Endothelial cell of umbilical vein (primary cell): ENCODE measurements at regions not wholly inside any gene's neighbourhood (a gene's known extent, or its start where the extent isn't known, plus 50 kb on each side); places are given as distances from the start of the nearest gene placed in this dataset.

Experiments
- JUN ChIP-seq: IDR thresholded peaks from 2 replicates; pipeline ENCODE4 v1.6.1; 2011; ENCODE audit warnings: borderline replicate concordance, low read depth; ENCODE audit not compliant: insufficient read length, insufficient read depth
- POLR2A ChIP-seq: IDR thresholded peaks from 2 replicates; pipeline ENCODE4 v1.6.1; 2012; ENCODE audit warnings: low read depth, mild to moderate bottlenecking, control low read depth, low read length
- POLR2AphosphoS5 ChIP-seq: IDR thresholded peaks from 2 replicates; pipeline ENCODE4 v1.6.1; 2012; ENCODE audit warnings: low read depth, mild to moderate bottlenecking, control low read depth, low read length, moderate library complexity; ENCODE audit not compliant: insufficient read depth
- TF ChIP-seq, protein P1 (sequence below): IDR thresholded peaks from 2 replicates; pipeline ENCODE4 v1.6.1; 2011; ENCODE audit not compliant: insufficient read depth, insufficient read length
- TF ChIP-seq, protein P2 (sequence below), 2 donors: IDR thresholded peaks; 1 replicate in 1 of 2; 2 replicates in 1 of 2; pipeline ENCODE4 v1.5.1; 2011; ENCODE audit warnings: low read length in 2 of 2, mild to moderate bottlenecking in 2 of 2, moderate library complexity in 2 of 2, control low read depth in 1 of 2, inconsistent platforms in 1 of 2, low read depth in 1 of 2; ENCODE audit not compliant: insufficient read depth in 1 of 2; ENCODE audit errors: extremely low read depth in 1 of 2

DNA sequence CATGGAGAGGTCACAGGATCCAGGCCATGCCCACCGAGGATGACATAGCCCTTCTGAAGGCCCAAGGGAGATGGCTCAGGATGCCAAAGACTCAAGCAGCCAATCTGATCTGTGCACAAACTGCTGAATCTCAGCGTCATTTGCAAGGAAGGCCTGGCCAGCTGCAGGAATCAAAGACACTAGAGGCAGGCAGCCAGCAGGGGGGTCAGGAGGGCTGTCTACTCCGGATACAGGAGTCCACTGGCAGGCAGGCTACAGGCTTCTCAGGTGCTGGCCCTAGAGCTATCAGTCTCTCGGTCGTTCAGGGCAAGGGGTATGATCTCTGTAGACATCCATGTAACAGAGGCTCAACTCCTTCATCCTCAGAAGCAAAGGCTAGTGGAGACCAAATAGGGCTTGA, 1735.3 kb downstream of the TP53TG3F start:
- TF ChIP-seq POLR2A (no peak), JUN (no peak), POLR2AphosphoS5 (no peak)
- TF ChIP-seq, protein P1, sequence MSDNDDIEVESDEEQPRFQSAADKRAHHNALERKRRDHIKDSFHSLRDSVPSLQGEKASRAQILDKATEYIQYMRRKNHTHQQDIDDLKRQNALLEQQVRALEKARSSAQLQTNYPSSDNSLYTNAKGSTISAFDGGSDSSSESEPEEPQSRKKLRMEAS: no peak
- TF ChIP-seq, protein P2, sequence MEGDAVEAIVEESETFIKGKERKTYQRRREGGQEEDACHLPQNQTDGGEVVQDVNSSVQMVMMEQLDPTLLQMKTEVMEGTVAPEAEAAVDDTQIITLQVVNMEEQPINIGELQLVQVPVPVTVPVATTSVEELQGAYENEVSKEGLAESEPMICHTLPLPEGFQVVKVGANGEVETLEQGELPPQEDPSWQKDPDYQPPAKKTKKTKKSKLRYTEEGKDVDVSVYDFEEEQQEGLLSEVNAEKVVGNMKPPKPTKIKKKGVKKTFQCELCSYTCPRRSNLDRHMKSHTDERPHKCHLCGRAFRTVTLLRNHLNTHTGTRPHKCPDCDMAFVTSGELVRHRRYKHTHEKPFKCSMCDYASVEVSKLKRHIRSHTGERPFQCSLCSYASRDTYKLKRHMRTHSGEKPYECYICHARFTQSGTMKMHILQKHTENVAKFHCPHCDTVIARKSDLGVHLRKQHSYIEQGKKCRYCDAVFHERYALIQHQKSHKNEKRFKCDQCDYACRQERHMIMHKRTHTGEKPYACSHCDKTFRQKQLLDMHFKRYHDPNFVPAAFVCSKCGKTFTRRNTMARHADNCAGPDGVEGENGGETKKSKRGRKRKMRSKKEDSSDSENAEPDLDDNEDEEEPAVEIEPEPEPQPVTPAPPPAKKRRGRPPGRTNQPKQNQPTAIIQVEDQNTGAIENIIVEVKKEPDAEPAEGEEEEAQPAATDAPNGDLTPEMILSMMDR (IDR thresholded peaks at IDR 0.05; ENCODE audit: extremely low read depth in 1 of 2, insufficient read depth in 1 of 2, low read depth in 1 of 2, low read length in 2 of 2): no peak
